Vagina (tissue), 2 donors: ENCODE measurements at regions not wholly inside any gene's neighbourhood (a gene's known extent, or its start where the extent isn't known, plus 50 kb on each side); places are given as distances from the start of the nearest gene placed in this dataset.

Source experiments
- DNase-seq, 2 donors: peaks; one replicate each; pipeline ENCODE4 v3.0.0-alpha.2; 2017; ENCODE audit errors: extremely low spot score in 2 of 2
- H3K27ac ChIP-seq: fragments of 200-600 bp; sonication (generic); one replicate; pipeline ENCODE4 v1.5.1; 2019
- H3K27me3 ChIP-seq: fragments of 200-600 bp; sonication (generic); one replicate; pipeline ENCODE4 v1.5.1; 2019
- H3K36me3 ChIP-seq, 2 donors: fragments of 200-600 bp; sonication (generic); one replicate each; pipeline ENCODE4 v1.5.1; 2017 to 2019
- H3K4me1 ChIP-seq: fragments of 200-600 bp; sonication (generic); one replicate; pipeline ENCODE4 v1.5.1; 2019
- H3K4me3 ChIP-seq, 2 donors: fragments of 200-600 bp; sonication (generic); 1 replicate in 1 of 2; 2 replicates in 1 of 2; pipeline ENCODE4 v1.5.1; 2016 to 2019
- H3K9me3 ChIP-seq: fragments of 200-600 bp; sonication (generic); one replicate; pipeline ENCODE4 v1.5.1; 2019
- CTCF ChIP-seq, 3 experiments: fragments of 450-650 bp in 2 of 3; fragments of 200-600 bp in 1 of 3; sonication (generic) in 1 of 3; IDR thresholded peaks; one replicate each; pipeline ENCODE4 v1.5.1; 2017 to 2019; ENCODE audit warnings: antibody characterized with exemption in 3 of 3, mild to moderate bottlenecking in 2 of 3, moderate library complexity in 2 of 3
- POLR2A ChIP-seq, 2 donors: fragments of 450-650 bp; IDR thresholded peaks; one replicate each; pipeline ENCODE4 v1.6.1; 2017; ENCODE audit warnings: antibody characterized with exemption in 2 of 2, mild to moderate bottlenecking in 2 of 2, moderate library complexity in 2 of 2
- POLR2AphosphoS5 ChIP-seq, 2 donors: sonication (generic); formaldehyde crosslinking; IDR thresholded peaks; one replicate each; pipeline ENCODE4 v1.9.0; 2017; ENCODE audit warnings: antibody characterized with exemption in 2 of 2, mild to moderate bottlenecking in 2 of 2, low read depth in 1 of 2; ENCODE audit not compliant: insufficient read depth in 1 of 2
- intact Hi-C: fragments of 100-400 bp; cut with DNase I; formaldehyde crosslinking; loops from one replicate; pipeline ENCODE4 v1.15.1; 2023

- intact Hi-C loops: no loop called here
- TF ChIP-seq CTCF (IDR thresholded peaks at IDR 0.05) (no peak), POLR2A (IDR thresholded peaks at IDR 0.05) (no peak), POLR2AphosphoS5 (IDR thresholded peaks at IDR 0.05; ENCODE audit: insufficient read depth in 1 of 2, low read depth in 1 of 2) (no peak)
These were observed 180.6 kb downstream of the RPS12 start for GRCh38 chr6:132995009-132995408.

GRCh38 chr6:132995432-132995831 is 181.1 kb downstream of the RPS12 start:
- Histone ChIP-seq H3K9me3 (no peaks in the 10 kb centered on the region), H3K4me1 (no peaks in the 10 kb centered on the region), H3K36me3 (no peaks in the 10 kb centered on the region), H3K27ac (no peak overlapping the region), H3K27me3 (no peaks in the 10 kb centered on the region), H3K4me3 (no peak overlapping the region)
- intact Hi-C loops: no loop called here
- TF ChIP-seq CTCF (IDR thresholded peaks at IDR 0.05): no peak
- no peak for TF ChIP-seq POLR2AphosphoS5 (IDR thresholded peaks at IDR 0.05; ENCODE audit: insufficient read depth in 1 of 2, low read depth in 1 of 2)
- no peak for TF ChIP-seq POLR2A (IDR thresholded peaks at IDR 0.05)
- no peak for DNase-seq

More at GRCh38 chr6:132995009-132995408, 180.6 kb downstream of the RPS12 start:
- no peak for DNase-seq
- no peaks in the 10 kb centered on the region for H3K9me3 ChIP-seq
- H3K27me3 ChIP-seq: no peaks in the 10 kb centered on the region
- H3K4me1 ChIP-seq: no peaks in the 10 kb centered on the region
- H3K27ac ChIP-seq: no peak overlapping the region
- H3K4me3 ChIP-seq: no peak overlapping the region
- H3K36me3 ChIP-seq: no peaks in the 10 kb centered on the region

GRCh38 chr6:132998418-132998817 is 184.0 kb downstream of the RPS12 start:
- intact Hi-C loops: no loop called here
- TF ChIP-seq CTCF (IDR thresholded peaks at IDR 0.05) (no peak), POLR2AphosphoS5 (IDR thresholded peaks at IDR 0.05; ENCODE audit: insufficient read depth in 1 of 2, low read depth in 1 of 2) (no peak), POLR2A (IDR thresholded peaks at IDR 0.05) (no peak)

GRCh38 chr6:133001040-133001565 is 186.7 kb downstream of the RPS12 start:
- no peak overlapping the region for H3K27ac ChIP-seq
- no peaks in the 10 kb centered on the region for H3K27me3 ChIP-seq
- no peak overlapping the region for H3K4me3 ChIP-seq
- H3K36me3 ChIP-seq: no peaks in the 10 kb centered on the region
- intact Hi-C loops: no loop called here
- no peaks in the 10 kb centered on the region for H3K9me3 ChIP-seq
- no peak for TF ChIP-seq POLR2AphosphoS5 (IDR thresholded peaks at IDR 0.05; ENCODE audit: insufficient read depth in 1 of 2, low read depth in 1 of 2)
- H3K4me1 ChIP-seq: no peaks in the 10 kb centered on the region
- DNase-seq: no peak

More at GRCh38 chr6:132998418-132998817, 184.0 kb downstream of the RPS12 start:
- Histone ChIP-seq H3K4me3 (no peak overlapping the region), H3K36me3 (no peaks in the 10 kb centered on the region), H3K27ac (no peak overlapping the region), H3K9me3 (no peaks in the 10 kb centered on the region), H3K4me1 (no peaks in the 10 kb centered on the region), H3K27me3 (no peaks in the 10 kb centered on the region)
- DNase-seq: no peak

GRCh38 chr6:133004304-133004884 is 190.0 kb downstream of the RPS12 start:
- Histone ChIP-seq H3K9me3 (no peaks in the 10 kb centered on the region), H3K27me3 (no peaks in the 10 kb centered on the region), H3K36me3 (no peaks in the 10 kb centered on the region), H3K27ac (no peak overlapping the region), H3K4me1 (no peaks in the 10 kb centered on the region), H3K4me3 (no peak overlapping the region)
- intact Hi-C loops: no loop called here
- DNase-seq: no peak
- TF ChIP-seq CTCF (IDR thresholded peaks at IDR 0.05): no peak
- TF ChIP-seq POLR2AphosphoS5 (IDR thresholded peaks at IDR 0.05; ENCODE audit: insufficient read depth in 1 of 2, low read depth in 1 of 2): no peak
- no peak for TF ChIP-seq POLR2A (IDR thresholded peaks at IDR 0.05)
